Hepatocyte (in vitro differentiated cells): ENCODE measurements at regions not wholly inside any gene's neighbourhood (a gene's known extent, or its start where the extent isn't known, plus 50 kb on each side); places are given as distances from the start of the nearest gene placed in this dataset.

Experiments used
- DNase-seq: peaks from one replicate; pipeline ENCODE4 v3.0.0-alpha.2; 2016; ENCODE audit warnings: low spot score
- H2AFZ ChIP-seq: fragments of 200-600 bp; sonication (generic); 2 replicates; pipeline ENCODE4 v1.6.0; 2016; ENCODE audit warnings: antibody characterized with exemption, mild to moderate bottlenecking
- H3K27ac ChIP-seq: fragments of 200-600 bp; sonication (generic); 2 replicates; pipeline ENCODE4 v1.5.1; 2016; ENCODE audit warnings: mild to moderate bottlenecking
- H3K27me3 ChIP-seq: fragments of 200-600 bp; sonication (generic); 2 replicates; pipeline ENCODE4 v1.6.1; 2016
- H3K36me3 ChIP-seq: fragments of 200-600 bp; sonication (generic); replicated peaks from 2 replicates; pipeline ENCODE4 v1.5.1; 2016; ENCODE audit warnings: low read depth; ENCODE audit not compliant: insufficient read depth
- H3K4me1 ChIP-seq: fragments of 200-600 bp; sonication (generic); 2 replicates; pipeline ENCODE4 v1.5.1; 2016; ENCODE audit warnings: mild to moderate bottlenecking, moderate library complexity; ENCODE audit not compliant: insufficient read depth
- H3K4me2 ChIP-seq: fragments of 200-600 bp; sonication (generic); 2 replicates; pipeline ENCODE4 v1.6.0; 2016
- H3K4me3 ChIP-seq: fragments of 200-600 bp; sonication (generic); 2 replicates; pipeline ENCODE4 v1.5.1; 2016; ENCODE audit warnings: mild to moderate bottlenecking
- H3K79me2 ChIP-seq: fragments of 200-600 bp; sonication (generic); 2 replicates; pipeline ENCODE4 v1.6.0; 2017; ENCODE audit warnings: mild to moderate bottlenecking
- H3K9me2 ChIP-seq: fragments of 200-600 bp; sonication (generic); replicated peaks from 2 replicates; pipeline ENCODE4 v1.6.0; 2017; ENCODE audit warnings: mild to moderate bottlenecking; ENCODE audit not compliant: insufficient read depth
- H3K9me3 ChIP-seq: fragments of 200-600 bp; sonication (generic); 2 replicates; pipeline ENCODE4 v1.5.1; 2016; ENCODE audit warnings: low read depth, mild to moderate bottlenecking
- H4K20me1 ChIP-seq: fragments of 200-600 bp; sonication (generic); 2 replicates; pipeline ENCODE4 v1.6.0; 2016; ENCODE audit warnings: mild to moderate bottlenecking; ENCODE audit not compliant: insufficient read depth, poor library complexity, severe bottlenecking
- CTCF ChIP-seq: fragments of 200-600 bp; sonication (generic); IDR thresholded peaks from 2 replicates; pipeline ENCODE4 v1.5.1; 2016; ENCODE audit warnings: antibody characterized with exemption, mild to moderate bottlenecking; ENCODE audit not compliant: poor library complexity
- EZH2 ChIP-seq: fragments of 200-600 bp; sonication (generic); IDR thresholded peaks from 2 replicates; pipeline ENCODE4 v1.6.1; 2016; ENCODE audit warnings: antibody characterized with exemption, mild to moderate bottlenecking, borderline replicate concordance
- EZH2phosphoT487 ChIP-seq: fragments of 200-600 bp; sonication (generic); IDR thresholded peaks from one replicate; pipeline ENCODE4 v1.6.1; 2018; ENCODE audit warnings: antibody characterized with exemption, mild to moderate bottlenecking, low read depth, moderate library complexity; ENCODE audit not compliant: unreplicated experiment, severe bottlenecking
- WGBS: methylation state at CpG from one replicate; pipeline ENCODE4 v1.1.6; 2016; ENCODE audit warnings: low lambda C conversion rate; ENCODE audit errors: missing lambda C conversion rate; 5-methylcytosine and 5-hydroxymethylcytosine counted together

GRCh38 chr14:49401373-49401772 is 184.8 kb downstream of the RPS29 start:
- Histone ChIP-seq H3K4me2 (no peak overlapping the region), H3K9me2 (no peaks in the 10 kb centered on the region), H4K20me1 (no peaks in the 10 kb centered on the region), H3K9me3 (no peaks in the 10 kb centered on the region), H2AFZ (no peak overlapping the region), H3K4me3 (no peak overlapping the region), H3K4me1 (no peaks in the 10 kb centered on the region), H3K27ac (no peak overlapping the region), H3K27me3 (no peaks in the 10 kb centered on the region), H3K79me2 (no peaks in the 10 kb centered on the region), H3K36me3 (no peaks in the 10 kb centered on the region)
- WGBS: 89% methylated on average over 2 of the region's 2 CpGs
- TF ChIP-seq EZH2phosphoT487: no peak
- no peak for TF ChIP-seq EZH2
- no peak for TF ChIP-seq CTCF
- DNase-seq: no peak

GRCh38 chr14:49396801-49397200 is 189.4 kb downstream of the RPS29 start:
- no peaks in the 10 kb centered on the region for H3K9me2 ChIP-seq
- TF ChIP-seq EZH2phosphoT487 (no peak), EZH2 (no peak), CTCF (no peak)
- no peaks in the 10 kb centered on the region for H3K79me2 ChIP-seq
- H3K9me3 ChIP-seq: no peaks in the 10 kb centered on the region
- no peak overlapping the region for H3K4me2 ChIP-seq
- H3K27ac ChIP-seq: no peak overlapping the region
- no peaks in the 10 kb centered on the region for H3K36me3 ChIP-seq
- DNase-seq: no peak
- H3K4me1 ChIP-seq: no peaks in the 10 kb centered on the region
- no peak overlapping the region for H2AFZ ChIP-seq
- no peaks in the 10 kb centered on the region for H4K20me1 ChIP-seq
- H3K4me3 ChIP-seq: no peak overlapping the region
- no peaks in the 10 kb centered on the region for H3K27me3 ChIP-seq

GRCh38 chr14:49381778-49382177 is 204.4 kb downstream of the RPS29 start:
- Histone ChIP-seq H3K4me3 (no peak overlapping the region), H3K9me3 (peaks cover 4% of the 10 kb centered on the region), H3K36me3 (no peaks in the 10 kb centered on the region), H3K4me1 (no peaks in the 10 kb centered on the region), H3K27ac (no peak overlapping the region), H3K9me2 (no peaks in the 10 kb centered on the region), H3K4me2 (no peak overlapping the region), H3K27me3 (no peaks in the 10 kb centered on the region), H4K20me1 (no peaks in the 10 kb centered on the region), H3K79me2 (no peaks in the 10 kb centered on the region), H2AFZ (no peak overlapping the region)
- 50% methylated on average over 1 of the region's 1 CpG for WGBS
- TF ChIP-seq EZH2 (no peak), EZH2phosphoT487 (no peak), CTCF (no peak)
- no peak for DNase-seq

GRCh38 chr14:49367696-49368095 is 218.5 kb downstream of the RPS29 start:
- WGBS: 93% methylated on average over 3 of the region's 3 CpGs
- Histone ChIP-seq H3K79me2 (no peaks in the 10 kb centered on the region), H4K20me1 (no peaks in the 10 kb centered on the region), H3K36me3 (no peaks in the 10 kb centered on the region), H3K27me3 (no peaks in the 10 kb centered on the region), H2AFZ (no peak overlapping the region), H3K9me2 (no peaks in the 10 kb centered on the region), H3K9me3 (no peaks in the 10 kb centered on the region), H3K4me3 (no peak overlapping the region), H3K27ac (no peak overlapping the region), H3K4me2 (no peak overlapping the region), H3K4me1 (peaks cover 3% of the 10 kb centered on the region)
- DNase-seq: no peak
- TF ChIP-seq CTCF (no peak), EZH2 (no peak), EZH2phosphoT487 (no peak)
